Breast epithelium (tissue), 4 donors: ENCODE measurements at regions not wholly inside any gene's neighbourhood (a gene's known extent, or its start where the extent isn't known, plus 50 kb on each side); places are given as distances from the start of the nearest gene placed in this dataset.

Source experiments
- DNase-seq, 2 donors: peaks; one replicate each; pipeline ENCODE4 v3.0.0-alpha.2; 2019; ENCODE audit warnings: low spot score in 2 of 2
- H3K27ac ChIP-seq, 2 donors: fragments of 200-600 bp; sonication (generic) in 1 of 2; one replicate each; pipeline ENCODE4 v1.5.1; 2016 to 2019; ENCODE audit warnings: mild to moderate bottlenecking in 1 of 2
- H3K27me3 ChIP-seq, 2 donors: fragments of 200-600 bp; sonication (generic) in 1 of 2; one replicate each; pipeline versions ENCODE4 v1.5.1 to v1.6.0; 2017 to 2019; ENCODE audit warnings: control low read depth in 1 of 2, mild to moderate bottlenecking in 1 of 2
- H3K36me3 ChIP-seq: fragments of 200-600 bp; one replicate; pipeline ENCODE4 v1.5.1; 2019
- H3K4me1 ChIP-seq, 2 donors: fragments of 200-600 bp; sonication (generic); one replicate each; pipeline ENCODE4 v1.5.1; 2016 to 2019; ENCODE audit warnings: control low read depth in 1 of 2
- H3K4me3 ChIP-seq, 3 donors: fragments of 200-600 bp; sonication (generic); 1 replicate in 2 of 3; 2 replicates in 1 of 3; pipeline ENCODE4 v1.5.1; 2016 to 2019; ENCODE audit warnings: mild to moderate bottlenecking in 3 of 3, moderate library complexity in 2 of 3
- H3K9me3 ChIP-seq, 2 donors: fragments of 200-600 bp; sonication (generic) in 1 of 2; one replicate each; pipeline ENCODE4 v1.5.1; 2016 to 2019; ENCODE audit warnings: control low read depth in 1 of 2
- CTCF ChIP-seq, 3 donors: fragments of 450-650 bp; IDR thresholded peaks; one replicate each; pipeline ENCODE4 v1.5.1; 2016 to 2017; ENCODE audit warnings: antibody characterized with exemption in 3 of 3, mild to moderate bottlenecking in 3 of 3, moderate library complexity in 3 of 3
- POLR2A ChIP-seq: fragments of 450-650 bp; IDR thresholded peaks from one replicate; pipeline ENCODE4 v1.6.1; 2016; ENCODE audit warnings: antibody characterized with exemption, mild to moderate bottlenecking, moderate library complexity
- POLR2AphosphoS5 ChIP-seq, 3 donors: sonication (generic); formaldehyde crosslinking; IDR thresholded peaks; one replicate each; pipeline ENCODE4 v1.6.1; 2017; ENCODE audit warnings: antibody characterized with exemption in 3 of 3
- intact Hi-C: fragments of 100-400 bp; cut with DNase I; formaldehyde crosslinking; loops from one replicate; pipeline ENCODE4 v1.15.1; 2023; ENCODE audit warnings: low total_unique reads

DNA sequence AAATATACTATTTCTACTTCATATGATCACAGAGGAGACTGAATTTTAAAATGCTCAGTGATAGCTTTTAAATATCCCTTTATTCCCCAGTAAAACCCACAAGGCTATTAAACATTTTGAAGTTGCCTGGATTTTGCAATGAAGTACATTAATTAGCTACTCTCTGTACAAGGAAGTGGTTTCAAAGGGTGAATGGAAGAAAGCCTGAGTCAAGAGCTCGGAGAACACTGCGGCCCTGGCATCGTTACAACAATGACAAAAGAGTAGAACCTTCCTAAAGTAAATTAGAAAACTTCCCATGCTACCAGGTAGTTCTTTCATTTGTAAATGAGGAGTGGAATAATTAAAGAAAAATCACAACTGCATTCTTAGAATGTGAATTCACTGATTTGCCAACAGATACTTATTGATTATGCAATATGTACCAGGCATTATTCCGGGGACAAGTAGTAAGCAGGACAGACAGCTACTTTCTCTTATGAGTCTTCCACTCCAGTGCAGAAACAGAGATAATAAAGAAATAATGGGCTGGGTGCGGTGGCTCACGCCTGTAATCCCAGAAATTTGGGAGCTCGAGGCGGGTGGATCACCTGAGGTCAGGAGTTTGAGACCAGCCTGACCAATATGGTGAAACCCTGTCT, 63.0 kb downstream of the ZNF22 start:
- H3K36me3 ChIP-seq, result no peaks in the 10 kb centered on the region
- no peaks in the 10 kb centered on the region for H3K4me1 ChIP-seq
- no peaks in the 10 kb centered on the region for H3K27me3 ChIP-seq
- no peak for TF ChIP-seq CTCF (IDR thresholded peaks at IDR 0.05)
- TF ChIP-seq POLR2AphosphoS5 (IDR thresholded peaks at IDR 0.05), result peak in 1 of 3 donors; percentile 22
- H3K9me3 ChIP-seq, result no peaks in the 10 kb centered on the region
- peak; percentile 62 to 72 for DNase-seq
- peak overlapping the region; percentile 52 to 58 for H3K27ac ChIP-seq
- no peak overlapping the region for H3K4me3 ChIP-seq
- intact Hi-C loops, result no loop called here

DNA sequence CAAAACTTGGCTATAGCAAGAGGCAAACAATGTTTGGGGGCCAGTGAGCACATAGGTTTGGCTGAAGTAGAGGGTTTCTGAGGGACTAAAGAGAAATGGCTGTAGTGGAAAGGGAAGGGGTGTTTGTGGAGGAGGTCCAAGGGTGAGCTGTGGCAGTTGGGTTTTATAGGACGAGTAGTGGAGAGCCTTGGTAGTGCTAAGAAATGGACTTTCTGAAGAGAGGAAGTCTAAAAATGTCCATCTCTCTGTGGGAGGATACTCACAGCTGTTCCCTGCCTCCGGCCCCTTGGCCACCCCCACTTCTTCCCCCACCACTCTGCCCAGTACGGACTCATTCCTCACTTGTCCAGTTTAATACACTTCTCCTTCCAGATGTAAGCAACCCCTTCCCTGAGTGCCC, 64.3 kb downstream of the ZNF22 start:
- Histone ChIP-seq H3K27ac (no peak overlapping the region), H3K4me1 (no peaks in the 10 kb centered on the region), H3K9me3 (no peaks in the 10 kb centered on the region), H3K36me3 (no peaks in the 10 kb centered on the region), H3K27me3 (no peaks in the 10 kb centered on the region), H3K4me3 (no peak overlapping the region)
- intact Hi-C loops, result no loop called here
- no peak for DNase-seq
- no peak for TF ChIP-seq CTCF (IDR thresholded peaks at IDR 0.05)
- TF ChIP-seq POLR2AphosphoS5 (IDR thresholded peaks at IDR 0.05), result no peak
- TF ChIP-seq POLR2A, result no peak

DNA sequence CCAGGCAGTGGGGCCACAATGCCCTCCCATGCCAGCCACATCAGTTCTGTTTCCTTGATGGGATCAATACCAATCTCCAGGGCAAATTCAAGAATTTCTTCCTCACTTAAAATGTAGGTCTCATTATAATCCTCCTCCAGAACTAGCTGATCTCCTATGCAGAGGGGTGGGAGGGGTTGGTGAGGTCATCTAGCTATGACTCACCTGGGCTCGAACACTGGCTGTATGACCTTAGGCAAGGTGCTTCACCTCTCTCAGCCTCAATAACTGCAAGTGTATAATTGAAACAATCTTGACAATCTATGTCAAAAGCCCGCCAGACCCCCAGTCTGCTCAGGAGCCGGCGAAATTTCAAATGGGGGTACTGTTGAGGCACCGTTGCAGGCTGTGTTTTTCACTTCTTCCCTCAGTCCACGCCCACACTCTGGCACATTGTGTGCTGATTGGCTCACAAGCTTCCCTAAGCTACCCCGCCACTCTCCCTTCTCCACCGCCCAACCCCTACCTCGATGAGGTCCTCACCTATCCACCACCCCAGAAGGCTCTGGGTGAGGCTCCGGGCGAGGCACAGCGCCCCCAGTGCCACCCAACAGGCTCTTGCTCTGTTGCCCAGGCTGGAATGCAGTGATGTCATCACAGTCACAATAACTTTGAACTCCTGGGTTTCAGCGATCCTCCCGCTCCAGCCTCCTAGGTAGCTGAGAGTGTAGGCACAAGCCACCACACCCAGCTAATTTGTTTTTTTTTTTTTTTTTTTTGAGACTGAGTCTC, 70.5 kb downstream of the ZNF22 start:
- TF ChIP-seq POLR2AphosphoS5 (IDR thresholded peaks at IDR 0.05), result no peak
- H3K27ac ChIP-seq, result no peak overlapping the region
- H3K9me3 ChIP-seq, result peaks cover 0 to 7% of the 10 kb centered on the region in 2 donors
- H3K27me3 ChIP-seq, result no peaks in the 10 kb centered on the region
- no peak overlapping the region for H3K4me3 ChIP-seq
- intact Hi-C loops, result no loop called here
- no peak for DNase-seq
- no peaks in the 10 kb centered on the region for H3K36me3 ChIP-seq
- H3K4me1 ChIP-seq, result no peaks in the 10 kb centered on the region

DNA sequence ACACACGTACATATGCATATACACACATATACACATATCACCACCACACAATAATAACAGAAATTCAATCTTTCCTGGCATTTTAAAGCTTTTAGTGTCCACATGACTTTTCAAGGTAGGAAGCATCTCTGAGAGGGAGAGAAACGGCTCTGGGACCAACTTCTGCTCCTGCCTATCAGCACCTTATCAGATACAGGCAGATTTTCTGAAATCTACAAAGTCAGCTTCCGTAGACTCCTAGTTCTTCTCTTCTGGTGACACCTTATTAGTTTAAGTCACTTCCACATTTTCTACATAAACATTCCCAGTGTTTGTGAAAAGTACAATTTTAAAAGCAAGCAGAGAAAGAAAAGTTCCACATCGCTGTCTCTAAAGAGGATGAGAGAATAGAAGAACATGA, 74.5 kb downstream of the ZNF22 start:
- Histone ChIP-seq H3K9me3 (peaks cover 0 to 7% of the 10 kb centered on the region in 2 donors), H3K27me3 (no peaks in the 10 kb centered on the region), H3K27ac (no peak overlapping the region), H3K4me1 (no peaks in the 10 kb centered on the region), H3K36me3 (no peaks in the 10 kb centered on the region), H3K4me3 (no peak overlapping the region)
- no peak for DNase-seq
- intact Hi-C loops, result no loop called here
- TF ChIP-seq POLR2A, result no peak
- no peak for TF ChIP-seq CTCF (IDR thresholded peaks at IDR 0.05)
- TF ChIP-seq POLR2AphosphoS5 (IDR thresholded peaks at IDR 0.05), result no peak

GRCh38 chr10:45075826-45076380, 75.2 kb downstream of the ZNF22 start:
- no peak overlapping the region for H3K4me3 ChIP-seq
- intact Hi-C loops, result no loop called here
- no peak for TF ChIP-seq POLR2A
- TF ChIP-seq CTCF (IDR thresholded peaks at IDR 0.05), result no peak
- TF ChIP-seq POLR2AphosphoS5 (IDR thresholded peaks at IDR 0.05), result no peak
- no peaks in the 10 kb centered on the region for H3K36me3 ChIP-seq
- no peak for DNase-seq
- H3K27me3 ChIP-seq, result no peaks in the 10 kb centered on the region
- no peaks in the 10 kb centered on the region for H3K4me1 ChIP-seq
- H3K9me3 ChIP-seq, result peaks cover 0 to 6% of the 10 kb centered on the region in 2 donors
- H3K27ac ChIP-seq, result no peak overlapping the region
